ENCODE measurements at regions not wholly inside any gene's neighbourhood (a gene's known extent, or its start where the extent isn't known, plus 50 kb on each side); places are given as distances from the start of the nearest gene placed in this dataset.
"Not testable (repeated sequence)": the region's sequence is repeated elsewhere in the genome, so short reads cannot be mapped to it uniquely, and the experiment has no call there.

DNA sequence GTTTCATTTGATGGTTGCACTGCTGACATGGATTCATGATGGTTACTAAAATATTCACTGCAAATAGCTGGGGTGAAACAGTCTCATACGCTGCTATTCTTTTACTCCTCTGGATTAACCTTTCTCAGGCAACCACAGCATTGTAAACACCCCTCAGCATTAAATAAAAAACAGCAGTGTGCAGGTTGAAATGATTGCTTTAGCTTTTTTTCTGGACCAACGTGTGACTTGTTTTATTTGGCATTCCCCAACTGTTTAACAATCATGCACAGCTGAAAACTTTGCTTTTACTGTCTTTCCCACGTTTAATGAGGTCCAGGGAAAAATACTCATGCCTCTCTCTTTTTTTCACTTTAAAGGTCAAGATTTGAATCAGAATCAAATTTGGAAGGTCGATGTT lies 490.8 kb downstream of the RAPGEF2 start:
- Mint-ChIP-seq H3K4me1 (ENCODE audit: low read depth) (no peaks in the 10 kb centered on the region), H3K27me3 (no peaks in the 10 kb centered on the region), H3K4me3 (no peak overlapping the region), H3K36me3 (no peaks in the 10 kb centered on the region), H3K27ac (no peak overlapping the region), H3K9me3 (no peaks in the 10 kb centered on the region)
- ChIA-PET POLR2A (no interaction called here), CTCF (no interaction called here)
- intact Hi-C loops (cut with micrococcal nuclease), result no loop called here
- DNase-seq, result no peak

DNA sequence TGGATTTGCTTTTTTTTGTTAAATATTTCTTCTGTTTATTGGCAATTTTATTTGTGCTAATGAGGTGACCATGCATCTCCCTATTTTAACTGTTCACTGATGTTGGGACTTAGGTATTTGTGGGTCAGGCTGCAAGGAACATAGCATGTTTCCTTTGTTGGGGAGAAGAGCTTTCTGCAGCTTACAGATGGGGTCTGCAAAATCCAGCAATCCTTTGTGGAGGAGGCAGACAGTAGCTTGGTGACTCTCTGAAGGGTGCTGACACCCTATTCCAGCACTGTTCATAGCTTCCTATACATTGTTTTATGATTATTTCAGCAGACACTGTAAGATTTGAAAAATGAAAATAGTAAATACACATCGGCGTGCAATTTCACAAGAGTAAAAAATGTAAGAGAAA lies 491.7 kb downstream of the RAPGEF2 start:
- ChIA-PET CTCF (no interaction called here), POLR2A (no interaction called here)
- Mint-ChIP-seq H3K27me3 (no peaks in the 10 kb centered on the region), H3K27ac (no peak overlapping the region), H3K4me3 (no peak overlapping the region), H3K4me1 (ENCODE audit: low read depth) (no peaks in the 10 kb centered on the region), H3K9me3 (no peaks in the 10 kb centered on the region), H3K36me3 (no peaks in the 10 kb centered on the region)
- intact Hi-C loops (cut with micrococcal nuclease), result no loop called here
- no peak for DNase-seq

GRCh38 chr4:159595101-159595500 lies 492.2 kb downstream of the RAPGEF2 start:
- H3K4me3 Mint-ChIP-seq; intact Hi-C loops (cut with micrococcal nuclease); H3K27ac Mint-ChIP-seq; H3K36me3 Mint-ChIP-seq; H3K27me3 Mint-ChIP-seq; H3K4me1 Mint-ChIP-seq (ENCODE audit: low read depth); DNase-seq; H3K9me3 Mint-ChIP-seq; POLR2A ChIA-PET; CTCF ChIA-PET: not testable (repeated sequence)

- no peak for DNase-seq
- Mint-ChIP-seq H3K9me3 (no peaks in the 10 kb centered on the region), H3K4me3 (no peak overlapping the region), H3K27me3 (no peaks in the 10 kb centered on the region), H3K4me1 (ENCODE audit: low read depth) (no peaks in the 10 kb centered on the region), H3K27ac (no peak overlapping the region), H3K36me3 (no peaks in the 10 kb centered on the region)
- intact Hi-C loops (cut with micrococcal nuclease), result no loop called here
- ChIA-PET POLR2A (no interaction called here), CTCF (no interaction called here)
These were observed 495.7 kb downstream of the RAPGEF2 start for GRCh38 chr4:159598602-159599001.

DNA sequence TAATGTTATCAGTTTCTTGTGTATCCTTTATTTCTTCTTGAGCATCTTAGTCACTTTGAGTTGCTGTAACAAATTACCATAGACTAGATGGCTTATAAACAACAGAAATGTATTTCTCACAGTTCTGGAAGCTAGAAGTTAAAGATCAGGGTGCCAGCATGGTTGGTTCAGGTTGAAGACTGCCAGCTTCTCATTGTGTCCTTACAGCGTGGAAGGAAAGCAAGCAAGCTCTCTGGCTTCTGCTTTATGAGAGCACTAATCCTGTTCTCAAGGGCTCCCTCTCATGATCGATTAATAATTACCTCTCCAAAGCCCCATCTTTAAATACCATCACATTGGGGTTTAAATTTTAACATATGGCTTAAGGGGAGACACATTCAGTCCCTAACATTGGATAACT lies 497.2 kb downstream of the RAPGEF2 start:
- POLR2A ChIA-PET, result no interaction called here
- Mint-ChIP-seq H3K4me1 (ENCODE audit: low read depth) (no peaks in the 10 kb centered on the region), H3K27ac (no peak overlapping the region), H3K4me3 (no peak overlapping the region), H3K27me3 (no peaks in the 10 kb centered on the region), H3K36me3 (no peaks in the 10 kb centered on the region), H3K9me3 (no peaks in the 10 kb centered on the region)
- intact Hi-C loops (cut with micrococcal nuclease), result no loop called here
- CTCF ChIA-PET, result no interaction called here
- no peak for DNase-seq

- no peak for DNase-seq
- ChIA-PET POLR2A (no interaction called here), CTCF (no interaction called here)
- Mint-ChIP-seq H3K4me3 (no peak overlapping the region), H3K9me3 (no peaks in the 10 kb centered on the region), H3K4me1 (ENCODE audit: low read depth) (no peaks in the 10 kb centered on the region), H3K27ac (no peak overlapping the region), H3K36me3 (no peaks in the 10 kb centered on the region), H3K27me3 (no peaks in the 10 kb centered on the region)
- intact Hi-C loops (cut with micrococcal nuclease), result no loop called here
These were observed 501.9 kb downstream of the RAPGEF2 start for GRCh38 chr4:159604781-159605180.

GRCh38 chr4:159606835-159607234 lies 504.0 kb downstream of the RAPGEF2 start:
- no peak for DNase-seq
- Mint-ChIP-seq H3K4me1 (ENCODE audit: low read depth) (no peaks in the 10 kb centered on the region), H3K27ac (no peak overlapping the region), H3K27me3 (no peaks in the 10 kb centered on the region), H3K9me3 (no peaks in the 10 kb centered on the region), H3K4me3 (no peak overlapping the region), H3K36me3 (no peaks in the 10 kb centered on the region)
- ChIA-PET POLR2A (no interaction called here), CTCF (no interaction called here)
- intact Hi-C loops (cut with micrococcal nuclease), result no loop called here

- no peaks in the 10 kb centered on the region for H3K27me3 Mint-ChIP-seq
- H3K9me3 Mint-ChIP-seq, result peaks cover 7% of the 10 kb centered on the region
- H3K4me3 Mint-ChIP-seq, result no peak overlapping the region
- H3K36me3 Mint-ChIP-seq, result no peaks in the 10 kb centered on the region
- intact Hi-C loops (cut with micrococcal nuclease), result no loop called here
- ChIA-PET POLR2A (no interaction called here), CTCF (no interaction called here)
- H3K27ac Mint-ChIP-seq, result no peak overlapping the region
- H3K4me1 Mint-ChIP-seq (ENCODE audit: low read depth), result no peaks in the 10 kb centered on the region
- no peak for DNase-seq
These were observed 504.9 kb downstream of the RAPGEF2 start for GRCh38 chr4:159607809-159608208.

DNA sequence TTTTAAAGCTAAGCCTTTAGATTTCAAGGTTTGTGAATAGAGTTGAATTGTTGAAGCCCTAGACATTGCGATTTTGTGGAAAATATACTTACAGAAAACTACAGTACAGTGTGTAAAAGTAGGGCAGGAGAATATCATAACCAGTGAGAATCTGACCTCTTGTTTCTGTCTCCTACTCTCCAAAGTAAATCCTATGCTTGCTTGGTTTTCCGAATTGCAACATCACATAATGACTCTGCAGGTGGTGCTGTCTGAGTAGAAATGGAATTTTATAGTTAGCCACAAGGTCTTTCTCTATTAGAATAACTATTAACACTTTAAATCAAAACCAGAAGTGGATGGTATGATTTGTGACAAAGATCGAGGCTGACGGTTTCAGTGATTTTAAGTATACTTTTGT lies 505.6 kb downstream of the RAPGEF2 start:
- Mint-ChIP-seq H3K4me3 (no peak overlapping the region), H3K27me3 (no peaks in the 10 kb centered on the region), H3K36me3 (no peaks in the 10 kb centered on the region), H3K27ac (no peak overlapping the region), H3K9me3 (peaks cover 7% of the 10 kb centered on the region), H3K4me1 (ENCODE audit: low read depth) (no peaks in the 10 kb centered on the region)
- CTCF ChIA-PET, result no interaction called here
- POLR2A ChIA-PET, result no interaction called here
- DNase-seq, result no peak
- intact Hi-C loops (cut with micrococcal nuclease), result no loop called here

DNA sequence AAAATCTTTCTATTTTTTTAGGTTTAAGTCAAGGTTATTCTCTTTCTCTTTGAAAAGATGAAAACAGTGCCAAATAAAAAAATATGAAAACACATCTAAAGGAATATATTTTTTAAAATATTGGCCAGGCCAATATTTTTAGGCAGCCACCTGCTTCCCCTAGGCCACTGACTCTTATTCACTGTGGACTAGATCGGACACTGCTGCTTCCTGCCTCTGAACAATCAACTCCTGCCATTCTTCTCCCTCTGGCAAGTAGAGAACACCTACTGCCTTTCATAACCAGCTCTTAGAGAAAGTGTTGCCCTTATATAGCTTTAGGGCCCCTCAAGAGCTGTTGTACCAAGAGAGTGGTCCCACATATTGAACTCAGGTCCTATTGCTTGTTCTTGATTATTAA lies 529.2 kb downstream of the RAPGEF2 start:
- CTCF ChIA-PET, result no interaction called here
- H3K4me1 Mint-ChIP-seq (ENCODE audit: low read depth), result no peaks in the 10 kb centered on the region
- no peaks in the 10 kb centered on the region for H3K36me3 Mint-ChIP-seq
- intact Hi-C loops (cut with micrococcal nuclease), result no loop called here
- no peaks in the 10 kb centered on the region for H3K9me3 Mint-ChIP-seq
- no peak overlapping the region for H3K4me3 Mint-ChIP-seq
- H3K27me3 Mint-ChIP-seq, result no peaks in the 10 kb centered on the region
- DNase-seq, result no peak
- H3K27ac Mint-ChIP-seq, result no peak overlapping the region
- POLR2A ChIA-PET, result no interaction called here

DNA sequence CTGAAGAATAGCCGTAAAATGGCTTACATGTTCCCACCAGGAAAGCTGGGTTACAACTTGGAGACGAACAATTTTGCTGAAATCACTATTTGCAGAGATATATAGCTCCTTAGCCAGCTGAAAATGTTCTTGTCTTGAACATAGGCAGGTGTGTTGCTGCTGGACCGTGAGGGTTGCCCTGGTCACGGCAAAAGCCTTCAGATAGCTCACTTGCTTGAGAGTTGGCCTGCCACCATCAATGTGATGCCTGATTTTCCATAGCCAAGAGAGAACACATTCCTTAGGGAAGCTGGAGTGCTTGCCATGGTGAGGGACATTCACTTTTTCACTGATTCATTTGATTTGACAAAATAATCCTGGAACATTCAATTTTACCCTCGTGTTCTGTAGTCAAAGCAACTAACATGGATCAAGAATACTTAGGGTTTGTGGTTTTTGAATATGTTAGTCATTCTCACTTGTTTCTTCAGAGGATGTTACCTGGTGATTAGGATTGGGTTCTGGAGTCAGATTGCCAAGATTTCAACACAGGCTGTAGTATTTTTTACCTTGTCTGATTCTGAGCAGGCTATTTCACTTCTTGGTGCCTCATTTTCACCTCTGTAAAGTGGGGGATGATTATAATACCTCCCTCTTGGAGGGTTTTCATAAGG lies 536.9 kb downstream of the RAPGEF2 start:
- ChIA-PET POLR2A (no interaction called here), CTCF (no interaction called here)
- Mint-ChIP-seq H3K27me3 (no peaks in the 10 kb centered on the region), H3K27ac (no peak overlapping the region), H3K4me3 (no peak overlapping the region), H3K4me1 (ENCODE audit: low read depth) (no peaks in the 10 kb centered on the region), H3K9me3 (peaks cover 5% of the 10 kb centered on the region), H3K36me3 (no peaks in the 10 kb centered on the region)
- no peak for DNase-seq
- intact Hi-C loops (cut with micrococcal nuclease), result no loop called here

DNA sequence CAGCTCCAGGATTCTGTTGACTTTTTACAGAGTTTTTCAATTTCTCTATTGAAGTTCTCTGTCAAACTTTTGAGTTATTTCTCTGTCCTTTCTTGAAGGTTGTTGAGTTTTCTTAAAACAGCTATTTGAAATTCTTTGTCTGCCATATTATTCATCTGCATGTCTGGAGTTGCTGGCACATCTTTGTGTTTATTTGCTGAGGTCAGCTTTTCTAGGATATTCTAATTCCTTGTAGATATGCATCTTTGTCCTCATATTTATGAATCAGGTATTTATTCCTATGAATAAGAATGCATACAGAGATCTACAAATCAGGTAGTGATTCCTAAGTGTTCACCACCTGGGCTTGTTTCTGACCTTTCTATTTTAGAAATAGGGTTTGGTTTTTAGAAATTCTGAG lies 546.4 kb downstream of the RAPGEF2 start:
- POLR2A ChIA-PET, result no interaction called here
- no peak overlapping the region for H3K27ac Mint-ChIP-seq
- H3K4me3 Mint-ChIP-seq, result no peak overlapping the region
- H3K4me1 Mint-ChIP-seq (ENCODE audit: low read depth), result no peaks in the 10 kb centered on the region
- intact Hi-C loops (cut with micrococcal nuclease), result no loop called here
- H3K36me3 Mint-ChIP-seq, result no peaks in the 10 kb centered on the region
- CTCF ChIA-PET, result no interaction called here
- peaks cover 18% of the 10 kb centered on the region for H3K9me3 Mint-ChIP-seq
- no peak for DNase-seq
- no peaks in the 10 kb centered on the region for H3K27me3 Mint-ChIP-seq

GRCh38 chr4:159652871-159653270 lies 550.0 kb downstream of the RAPGEF2 start:
- Mint-ChIP-seq H3K27ac (no peak overlapping the region), H3K4me3 (no peak overlapping the region), H3K36me3 (no peaks in the 10 kb centered on the region), H3K9me3 (peaks cover 13% of the 10 kb centered on the region), H3K4me1 (ENCODE audit: low read depth) (no peaks in the 10 kb centered on the region), H3K27me3 (no peaks in the 10 kb centered on the region)
- POLR2A ChIA-PET, result no interaction called here
- CTCF ChIA-PET, result no interaction called here
- intact Hi-C loops (cut with micrococcal nuclease), result no loop called here
- no peak for DNase-seq

GRCh38 chr4:159655547-159655946 lies 552.7 kb downstream of the RAPGEF2 start:
- CTCF ChIA-PET, result no interaction called here
- no peaks in the 10 kb centered on the region for H3K27me3 Mint-ChIP-seq
- no peak overlapping the region for H3K4me3 Mint-ChIP-seq
- H3K4me1 Mint-ChIP-seq (ENCODE audit: low read depth), result no peaks in the 10 kb centered on the region
- H3K36me3 Mint-ChIP-seq, result no peaks in the 10 kb centered on the region
- POLR2A ChIA-PET, result no interaction called here
- no peak overlapping the region for H3K27ac Mint-ChIP-seq
- intact Hi-C loops (cut with micrococcal nuclease), result no loop called here
- no peak for DNase-seq
- H3K9me3 Mint-ChIP-seq, result peaks cover 2% of the 10 kb centered on the region

All from activated CD4-positive, alpha-beta memory T cell treated with anti-CD3 and anti-CD28 coated beads for 36 hours (primary cell).